ENCODE measurements at regions not wholly inside any gene's neighbourhood (a gene's known extent, or its start where the extent isn't known, plus 50 kb on each side); places are given as distances from the start of the nearest gene placed in this dataset.
"Not testable (repeated sequence)": the region's sequence is repeated elsewhere in the genome, so short reads cannot be mapped to it uniquely, and the experiment has no call there.

DNA sequence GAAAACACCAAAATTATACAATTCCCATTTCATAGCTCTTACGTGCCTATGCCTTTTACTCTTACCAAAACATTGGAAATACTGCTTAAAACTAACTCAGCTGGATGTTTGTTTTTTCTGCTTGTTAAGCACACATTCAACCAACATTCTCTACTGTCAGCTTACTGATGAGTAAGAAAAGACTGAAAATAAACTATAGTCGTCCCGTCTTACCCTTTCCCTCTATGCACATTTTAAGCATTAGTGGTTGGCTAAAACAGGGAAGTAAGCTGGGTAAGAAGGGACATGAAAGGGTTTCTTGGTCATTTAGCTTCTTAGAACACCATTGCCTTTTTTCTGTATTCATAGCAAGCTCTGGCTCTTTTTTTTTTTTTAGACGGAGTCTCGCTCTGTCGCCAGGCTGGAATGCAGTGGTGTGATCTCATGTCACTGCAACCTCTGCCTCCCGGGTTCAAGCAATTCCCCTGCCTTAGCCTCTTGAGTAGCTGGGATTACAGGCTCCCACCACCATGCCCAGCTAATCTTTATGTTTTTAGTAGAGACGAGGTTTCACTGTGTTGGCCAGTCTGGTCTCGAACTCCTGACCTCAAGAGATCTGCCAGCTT is 232.1 kb upstream of the PCSK5 start:
- intact Hi-C loops (cut with micrococcal nuclease) = no loop called here

DNA sequence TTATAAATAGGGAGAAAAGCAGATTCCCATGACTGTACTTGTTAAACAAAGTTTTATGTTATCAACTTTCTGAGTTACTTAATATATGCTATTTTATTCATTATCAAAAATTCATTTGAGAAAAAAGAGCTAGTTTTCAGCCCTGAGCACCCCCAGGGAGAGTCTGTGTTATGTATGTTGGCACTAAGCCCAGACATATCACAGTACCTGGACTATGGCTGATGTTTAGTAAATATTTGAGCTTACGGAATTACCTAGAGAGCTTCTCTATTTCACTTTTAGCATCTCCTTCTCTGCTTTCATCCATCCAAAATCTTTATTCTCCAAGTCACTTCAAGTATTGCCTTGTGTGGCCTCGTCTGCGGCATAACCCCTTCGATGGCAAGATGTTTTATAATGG is 225.9 kb upstream of the PCSK5 start:
- intact Hi-C loops (cut with micrococcal nuclease) = no loop called here

DNA sequence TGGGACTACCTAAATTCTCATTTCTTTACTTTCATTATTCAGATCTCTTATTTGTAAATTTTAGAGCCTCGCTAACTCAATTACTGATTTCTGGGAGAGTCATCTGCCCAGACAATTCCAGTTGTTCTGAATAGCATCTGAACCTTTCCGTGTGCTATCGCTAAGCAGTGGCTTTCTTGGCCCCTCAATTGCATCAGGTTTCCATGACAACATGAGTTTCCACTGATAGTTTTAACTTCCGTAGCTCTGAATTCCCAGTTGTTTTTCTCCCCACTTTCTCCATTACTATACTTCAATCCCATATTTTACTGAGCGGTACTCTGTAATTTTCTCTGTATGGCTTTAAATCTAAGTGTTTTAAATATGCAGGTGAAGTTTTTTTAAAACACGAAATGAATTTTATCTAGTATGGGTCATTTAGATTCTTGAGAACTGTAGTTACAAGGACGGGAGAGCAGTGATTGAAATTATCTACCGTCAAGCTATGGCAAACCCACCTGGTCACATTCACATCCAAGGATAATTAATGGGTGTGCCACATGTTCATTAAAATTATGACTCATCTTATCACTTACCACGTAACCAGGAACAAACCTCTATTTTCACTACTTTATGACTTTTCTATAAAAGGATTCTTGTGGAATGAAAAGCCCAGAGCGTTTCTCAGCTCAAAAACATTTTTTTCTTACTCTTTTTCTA is 223.5 kb upstream of the PCSK5 start:
- intact Hi-C loops (cut with micrococcal nuclease) = no loop called here

DNA sequence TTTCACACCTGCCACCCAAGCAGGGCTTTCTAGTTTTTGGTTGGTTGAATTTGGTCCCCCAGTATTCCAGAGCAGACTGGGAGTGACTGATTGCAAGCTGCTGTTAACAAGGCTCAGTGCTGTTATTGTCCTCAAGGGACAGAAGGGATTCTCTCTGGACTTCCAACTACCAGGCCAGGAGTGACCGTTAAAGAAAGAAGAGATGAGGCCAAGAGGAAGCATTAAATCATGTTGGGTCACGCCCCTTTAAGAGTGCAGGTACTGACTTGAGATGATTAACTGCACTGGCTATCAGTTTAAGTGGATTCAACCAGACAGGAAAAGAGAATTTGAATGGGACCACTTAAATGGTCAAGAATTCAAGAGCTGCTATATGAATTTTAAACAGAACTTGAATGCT is 220.8 kb upstream of the PCSK5 start:
- intact Hi-C loops (cut with micrococcal nuclease) = no loop called here

DNA sequence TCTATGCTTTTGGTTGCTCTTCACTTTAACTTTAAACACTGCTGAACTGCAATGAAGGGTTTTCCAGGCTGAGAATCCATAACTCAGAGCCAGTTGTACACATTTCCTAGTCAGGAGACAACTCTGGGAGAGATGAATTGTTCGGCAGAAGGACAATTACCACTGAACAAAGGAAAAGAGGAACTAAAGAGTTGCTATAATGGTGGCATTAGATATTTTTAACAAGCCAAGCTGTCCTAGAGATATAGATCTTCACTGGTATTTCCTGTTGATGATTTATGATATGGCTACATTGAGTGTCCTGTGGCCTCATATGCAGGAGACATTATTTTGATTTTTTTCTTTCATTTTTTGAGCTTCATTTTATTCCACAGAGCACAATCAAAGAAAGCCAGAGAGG is 219.1 kb upstream of the PCSK5 start:
- intact Hi-C loops (cut with micrococcal nuclease) = no loop called here

DNA sequence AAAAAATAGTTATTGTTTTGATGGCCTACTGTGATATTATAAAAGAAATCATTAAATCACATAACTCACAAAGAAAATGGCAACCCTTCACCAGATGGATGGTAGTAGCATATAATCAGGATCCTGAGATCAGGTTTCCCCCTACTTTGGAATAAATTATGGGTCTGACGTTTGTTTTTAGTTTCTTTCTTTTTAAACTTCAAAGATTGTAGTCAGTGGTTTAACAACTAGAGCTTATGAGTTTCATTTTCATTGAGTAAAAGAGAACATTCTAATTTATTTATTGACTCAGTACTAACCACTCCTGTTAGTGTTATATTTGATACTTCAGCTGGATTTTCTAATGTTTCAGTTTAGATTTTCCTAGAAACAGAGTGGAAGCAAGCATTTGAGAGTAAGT is 218.0 kb upstream of the PCSK5 start:
- intact Hi-C loops (cut with micrococcal nuclease) = no loop called here

DNA sequence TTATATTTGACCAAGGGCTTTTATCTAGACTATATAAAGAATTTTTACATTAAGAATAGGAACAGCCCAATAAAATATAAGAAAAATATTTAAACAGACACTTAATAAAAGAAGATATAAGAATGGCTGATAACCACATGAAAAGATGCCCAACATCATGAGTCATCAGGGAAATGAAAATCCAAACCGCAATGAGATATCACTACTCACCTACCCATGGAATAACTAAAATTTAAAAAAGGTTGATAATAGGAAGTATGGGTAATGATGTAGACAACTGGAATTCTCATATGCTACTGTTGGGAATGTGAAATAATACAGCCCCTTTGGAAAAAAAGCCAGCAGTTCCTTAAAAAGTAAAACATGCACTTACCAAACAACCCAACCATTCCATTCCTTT is 206.9 kb upstream of the PCSK5 start:
- intact Hi-C loops (cut with micrococcal nuclease) = no loop called here

DNA sequence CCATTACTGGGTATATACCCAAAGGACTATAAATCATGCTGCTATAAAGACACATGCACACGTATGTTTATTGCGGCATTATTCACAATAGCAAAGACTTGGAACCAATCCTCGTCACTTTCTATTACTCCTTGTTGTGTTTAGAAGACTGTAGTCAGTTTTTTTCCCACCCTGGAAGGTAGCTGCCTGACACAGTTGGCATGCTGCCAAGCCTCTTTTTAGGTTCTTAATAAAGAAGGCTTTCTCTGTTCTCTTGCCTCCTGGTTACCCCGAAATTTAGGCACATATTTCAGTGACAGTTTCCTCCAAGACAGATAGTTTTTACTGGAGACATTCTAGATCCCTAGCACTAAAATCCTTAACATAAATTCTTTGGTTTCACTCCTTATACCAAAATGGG is 205.4 kb upstream of the PCSK5 start:
- intact Hi-C loops (cut with micrococcal nuclease) = no loop called here

DNA sequence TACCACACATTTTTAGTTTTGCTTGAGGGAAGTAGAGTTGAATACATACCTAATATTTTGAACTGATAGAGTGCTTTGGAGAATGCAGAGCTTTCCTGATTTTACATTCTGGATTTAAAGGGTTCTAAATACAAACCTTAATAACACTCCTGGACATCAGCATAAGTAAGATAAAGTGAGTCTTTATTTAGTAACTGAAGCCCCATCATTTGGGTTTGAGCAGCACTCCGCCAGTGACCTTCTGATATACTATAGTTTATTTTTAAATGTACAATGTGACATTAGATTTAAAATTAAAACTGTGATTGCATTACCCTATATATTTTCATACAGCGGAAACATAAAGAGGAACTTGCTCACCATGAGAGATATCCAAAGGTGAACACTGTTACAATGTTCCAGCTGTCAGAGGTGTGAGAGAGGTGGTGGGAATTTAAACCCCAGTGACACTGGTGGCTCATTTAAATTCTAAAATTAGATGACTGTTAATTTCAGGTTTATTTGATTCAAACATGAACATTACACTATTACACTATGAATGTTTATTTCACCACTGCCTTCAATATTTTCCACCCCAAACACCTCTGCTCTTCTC is 203.0 kb upstream of the PCSK5 start:
- intact Hi-C loops (cut with micrococcal nuclease) = no loop called here

DNA sequence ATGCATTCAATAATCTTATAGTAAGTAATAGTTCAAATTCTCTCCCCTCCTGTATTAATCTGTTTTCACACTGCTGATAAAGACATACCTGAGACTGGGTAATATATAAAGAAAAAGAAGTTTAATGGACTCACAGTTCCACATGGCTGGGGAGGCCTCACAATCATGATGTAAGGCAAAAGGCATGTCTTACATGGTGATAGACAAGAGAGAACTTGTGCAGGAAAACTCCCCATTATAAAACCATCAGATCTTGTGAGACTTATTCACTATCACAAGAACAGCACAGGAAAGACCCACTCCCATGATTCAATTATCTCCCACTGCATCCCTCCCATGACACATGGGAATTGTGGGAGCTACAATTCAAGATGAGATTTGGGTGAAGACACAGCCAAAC is 199.9 kb upstream of the PCSK5 start:
- intact Hi-C loops (cut with micrococcal nuclease) = not testable (repeated sequence)

DNA sequence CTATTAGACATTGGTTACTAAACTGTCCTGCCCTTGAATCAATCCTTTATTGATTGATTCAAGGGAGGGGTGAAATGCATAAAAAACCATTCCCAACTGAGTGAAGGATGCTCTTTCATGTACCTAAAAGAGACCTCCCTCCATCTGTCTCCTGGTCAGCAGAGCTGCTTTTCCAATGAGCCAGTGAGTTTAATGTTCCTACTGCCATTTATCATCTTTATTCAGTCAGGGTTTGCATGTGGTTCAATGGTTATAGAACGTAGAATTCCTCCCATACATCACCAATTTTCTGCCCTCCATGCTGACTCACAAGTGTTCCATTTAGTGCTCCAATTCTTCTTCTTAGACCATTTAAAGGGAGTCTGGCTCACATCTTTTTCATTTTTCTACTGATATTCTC is 199.1 kb upstream of the PCSK5 start:
- intact Hi-C loops (cut with micrococcal nuclease) = no loop called here

DNA sequence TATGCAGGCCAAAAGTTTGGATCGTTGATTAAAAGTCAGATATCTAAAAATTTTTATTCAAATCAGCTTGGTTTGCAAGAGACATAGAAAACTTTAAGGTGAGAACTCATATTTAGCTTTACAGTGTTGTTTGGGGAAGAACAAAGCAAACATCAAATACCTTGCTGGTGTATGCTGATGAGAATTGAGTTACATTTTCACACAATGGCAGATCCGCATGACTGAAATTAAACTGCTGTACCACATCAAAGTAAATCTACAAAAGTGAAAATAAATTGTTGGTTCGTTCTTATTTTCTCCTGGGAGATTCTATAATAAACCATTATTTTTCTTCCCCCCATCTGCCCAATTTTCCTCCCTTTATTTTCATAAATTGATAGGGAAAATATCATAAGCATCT is 198.2 kb upstream of the PCSK5 start:
- intact Hi-C loops (cut with micrococcal nuclease) = no loop called here

DNA sequence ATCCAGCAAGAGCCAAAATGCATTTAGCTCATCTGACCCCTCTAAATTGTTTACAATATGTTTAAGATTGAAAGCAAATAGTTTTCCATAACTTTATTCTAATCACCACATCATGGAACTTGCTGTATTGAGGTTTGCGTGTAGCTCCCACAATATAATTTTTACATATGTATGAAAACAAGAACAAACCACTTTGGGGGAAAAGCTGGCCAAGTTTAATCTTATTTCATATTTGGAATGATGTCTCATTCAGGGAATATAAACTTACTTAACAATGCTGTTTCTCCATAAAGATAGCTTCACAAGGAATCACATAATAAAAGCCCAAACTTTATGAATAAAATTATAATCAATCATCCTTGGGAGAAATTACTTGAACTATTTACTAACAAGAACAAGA is 194.6 kb upstream of the PCSK5 start:
- intact Hi-C loops (cut with micrococcal nuclease) = no loop called here

DNA sequence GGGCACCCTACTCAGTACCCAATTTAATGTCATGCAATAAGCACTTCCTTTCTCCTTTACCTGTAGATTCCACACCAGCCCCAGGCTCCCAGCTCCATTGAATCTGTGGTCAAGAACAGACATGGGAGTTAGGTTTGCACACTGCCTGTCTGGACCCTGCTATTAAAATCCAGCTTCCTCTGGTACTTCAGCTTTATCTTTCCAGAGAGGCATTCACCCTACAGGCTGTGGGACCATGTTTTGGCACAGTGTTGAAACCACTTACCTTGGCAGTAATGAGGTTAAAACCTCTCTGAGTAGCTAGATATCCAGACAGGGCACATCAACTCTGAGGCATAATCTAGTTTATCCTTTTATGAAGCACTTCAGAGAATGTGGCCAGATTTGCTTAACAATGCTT is 191.5 kb upstream of the PCSK5 start:
- intact Hi-C loops (cut with micrococcal nuclease) = no loop called here

DNA sequence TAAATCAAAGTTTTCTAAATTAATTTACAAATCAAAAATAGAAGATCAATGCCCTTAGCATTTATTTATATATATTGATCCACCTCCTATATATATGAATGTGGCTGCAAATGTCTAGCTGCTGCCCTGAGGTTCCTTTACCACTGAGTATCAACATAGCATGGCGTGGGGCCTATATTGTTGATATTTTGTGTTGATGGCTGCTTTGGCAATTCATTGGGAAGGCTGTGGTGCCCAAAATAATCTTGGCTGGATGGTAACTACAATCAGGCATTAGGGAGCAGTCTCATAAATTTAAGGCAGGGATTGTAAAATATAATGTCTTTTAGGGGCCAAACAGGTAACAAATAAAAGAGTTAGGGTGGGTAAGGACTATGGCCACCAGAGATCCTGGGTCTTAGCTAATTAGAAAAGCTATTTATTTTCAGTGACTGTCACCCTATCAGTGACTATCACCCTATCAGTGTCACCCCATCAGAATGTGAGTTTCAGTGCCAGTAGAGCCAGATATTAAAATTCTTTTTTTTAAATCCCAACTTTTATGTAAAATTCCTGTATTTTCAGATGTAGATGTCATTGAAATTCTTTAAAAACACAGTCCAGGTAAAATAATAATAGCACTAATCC is 190.7 kb upstream of the PCSK5 start:
- intact Hi-C loops (cut with micrococcal nuclease) = no loop called here

DNA sequence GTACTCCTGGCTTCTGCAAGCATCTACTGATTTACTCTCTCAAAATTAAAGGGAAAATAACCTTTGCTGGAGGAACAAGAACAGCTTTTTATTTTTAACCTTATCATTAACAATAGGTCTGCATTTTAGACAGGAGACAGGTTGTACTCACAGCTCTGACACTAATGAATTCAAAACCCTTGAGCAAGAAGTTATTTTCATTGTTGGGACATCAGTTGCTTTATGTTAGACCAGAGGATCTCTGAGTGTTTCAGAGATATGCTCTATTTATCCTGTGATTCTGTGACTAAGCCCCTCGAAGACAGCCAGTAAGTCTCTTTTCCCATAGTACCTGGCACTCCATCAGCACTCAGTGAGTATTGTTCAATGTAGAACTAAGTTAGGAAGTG is 190.2 kb upstream of the PCSK5 start:
- intact Hi-C loops (cut with micrococcal nuclease) = no loop called here

DNA sequence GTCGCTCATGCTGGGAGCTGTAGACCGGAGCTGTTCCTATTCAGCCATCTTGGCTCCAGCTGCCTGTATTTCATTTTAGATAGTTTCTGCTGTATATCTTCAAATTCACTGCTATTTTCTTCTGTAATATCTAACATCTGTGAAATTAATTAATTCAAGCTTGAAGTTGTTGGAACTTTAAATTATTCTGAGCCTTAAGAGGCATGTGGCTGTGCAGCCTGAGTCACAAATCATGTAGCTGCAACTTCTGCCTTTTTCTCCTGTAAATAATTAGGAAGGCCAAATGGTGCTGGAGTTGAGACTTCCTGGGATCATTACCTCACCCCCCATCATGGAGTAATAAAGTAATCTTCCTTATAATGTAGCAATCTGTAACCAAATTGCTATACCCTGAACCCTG is 183.3 kb upstream of the PCSK5 start:
- intact Hi-C loops (cut with micrococcal nuclease) = no loop called here

DNA sequence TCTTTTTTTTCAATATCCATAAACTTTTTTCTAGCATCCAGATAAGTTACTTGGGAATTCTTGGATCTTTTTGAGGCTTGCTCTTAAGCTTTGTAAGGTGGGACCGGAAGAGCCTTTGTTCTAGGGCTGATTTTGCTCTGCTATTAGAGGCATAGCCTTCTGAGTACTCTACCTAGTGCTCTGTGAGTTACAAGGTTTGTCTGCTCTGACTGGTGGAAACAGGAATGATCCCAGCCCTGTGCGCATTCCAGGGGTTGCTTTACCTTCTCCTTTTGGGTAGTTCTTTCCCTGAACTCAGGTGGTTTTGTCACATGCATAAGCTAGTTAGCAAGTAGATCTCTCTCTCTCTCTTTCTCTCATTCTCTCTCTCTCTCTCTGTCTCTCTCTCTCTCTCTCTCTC is 180.8 kb upstream of the PCSK5 start:
- intact Hi-C loops (cut with micrococcal nuclease) = no loop called here

DNA sequence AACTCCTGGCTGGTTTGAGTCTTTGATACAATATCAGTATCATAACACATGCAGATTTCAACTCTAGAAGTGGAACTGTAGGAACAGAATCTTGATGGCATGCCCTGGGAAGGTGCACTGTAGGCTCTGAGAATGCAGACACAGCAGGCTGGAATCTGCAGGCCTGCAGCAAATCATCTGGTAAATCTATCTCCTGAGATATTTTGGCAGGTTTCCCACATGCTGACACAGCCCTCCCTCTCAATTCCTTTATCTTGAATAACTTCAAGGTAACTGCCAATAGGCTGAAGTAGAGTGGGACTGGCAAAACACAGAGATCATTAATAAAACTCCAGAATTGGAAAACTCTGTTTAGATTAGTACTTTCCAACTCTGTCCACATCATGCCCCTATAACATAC is 177.8 kb upstream of the PCSK5 start:
- intact Hi-C loops (cut with micrococcal nuclease) = no loop called here

DNA sequence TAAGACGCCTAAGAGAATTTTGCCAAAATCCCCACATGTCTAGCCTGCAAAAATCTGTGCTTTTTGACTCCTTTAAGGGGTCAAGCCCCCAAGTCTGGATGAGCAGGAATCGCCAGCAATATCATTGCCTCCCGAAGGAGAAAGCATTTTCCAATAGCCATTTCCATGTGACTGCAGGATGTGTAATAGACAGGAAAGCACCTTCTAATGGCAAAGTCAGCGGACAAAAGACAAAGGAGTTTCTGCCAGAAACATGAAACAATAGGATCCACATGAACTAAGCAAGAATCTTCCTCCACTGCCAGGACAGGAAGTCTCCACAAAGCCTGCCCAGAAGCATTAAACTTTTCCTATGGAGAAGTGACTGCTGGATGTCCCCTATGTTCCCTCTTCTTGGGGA is 177.1 kb upstream of the PCSK5 start:
- intact Hi-C loops (cut with micrococcal nuclease) = no loop called here

DNA sequence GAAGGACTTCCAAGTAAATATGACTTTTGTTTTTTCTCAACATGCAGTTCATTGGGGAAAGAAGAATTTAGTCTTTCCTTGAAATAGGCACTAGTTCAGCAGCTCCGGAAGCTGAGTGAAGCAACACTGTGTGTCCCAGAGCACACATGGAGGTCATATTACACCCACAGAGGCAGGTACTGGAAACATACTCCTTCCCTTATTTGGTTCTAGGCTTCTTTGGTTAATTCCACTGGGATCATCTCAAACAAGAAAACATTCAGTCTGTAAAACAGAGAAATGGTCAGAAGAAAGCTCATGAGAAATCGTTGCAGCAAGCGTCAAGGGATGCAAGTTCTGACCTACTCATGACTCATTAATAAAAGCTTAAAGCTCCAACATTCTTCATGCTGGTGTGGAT is 175.1 kb upstream of the PCSK5 start:
- intact Hi-C loops (cut with micrococcal nuclease) = no loop called here

DNA sequence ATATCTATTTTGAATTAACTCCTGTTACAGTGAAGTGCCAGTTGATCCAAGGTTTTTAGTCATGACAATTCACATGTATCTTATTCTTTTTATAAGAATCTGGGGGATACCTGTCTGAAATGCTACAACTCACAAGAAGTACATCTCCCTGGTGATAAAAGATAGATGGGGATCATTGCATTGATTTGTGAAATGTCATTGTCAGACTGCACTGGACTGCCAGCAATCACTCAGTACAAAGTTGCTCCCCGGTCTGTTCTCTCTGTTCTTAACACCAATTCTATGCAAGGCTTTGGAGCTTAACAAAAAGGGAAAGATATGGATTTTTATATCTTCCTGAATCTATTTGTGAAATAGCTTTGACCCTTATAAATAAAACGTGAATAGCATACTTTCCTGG is 171.8 kb upstream of the PCSK5 start:
- intact Hi-C loops (cut with micrococcal nuclease) = no loop called here

DNA sequence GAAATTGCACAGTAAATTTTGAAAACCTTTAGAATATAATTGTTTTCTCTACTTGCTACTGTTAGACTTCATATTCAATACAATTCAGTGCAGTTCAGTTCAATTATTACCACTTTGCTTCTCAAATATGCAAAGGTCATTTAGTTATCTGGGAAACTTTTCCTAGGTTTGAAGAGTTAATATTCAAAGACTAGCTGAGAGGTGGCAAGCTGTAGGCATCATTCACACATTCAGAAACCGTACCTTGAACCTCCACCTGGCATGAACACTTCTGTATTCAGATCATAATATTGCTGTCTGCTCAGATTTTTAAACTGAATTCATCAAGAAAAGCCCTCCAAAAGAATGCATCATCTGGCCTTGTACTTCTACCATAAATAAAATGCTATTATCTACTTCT is 162.1 kb upstream of the PCSK5 start:
- intact Hi-C loops (cut with micrococcal nuclease) = no loop called here

All from T-helper 1 cell treated with Interleukin-12 subunit alpha and Interleukin-12 subunit beta and Interleukin-4 antibody, amounts not matched to agents 30 ng/mL and 1 ng/mL, for 36 hours (primary cell).